ENCODE measurements at regions not wholly inside any gene's neighbourhood (a gene's known extent, or its start where the extent isn't known, plus 50 kb on each side); places are given as distances from the start of the nearest gene placed in this dataset.

DNA sequence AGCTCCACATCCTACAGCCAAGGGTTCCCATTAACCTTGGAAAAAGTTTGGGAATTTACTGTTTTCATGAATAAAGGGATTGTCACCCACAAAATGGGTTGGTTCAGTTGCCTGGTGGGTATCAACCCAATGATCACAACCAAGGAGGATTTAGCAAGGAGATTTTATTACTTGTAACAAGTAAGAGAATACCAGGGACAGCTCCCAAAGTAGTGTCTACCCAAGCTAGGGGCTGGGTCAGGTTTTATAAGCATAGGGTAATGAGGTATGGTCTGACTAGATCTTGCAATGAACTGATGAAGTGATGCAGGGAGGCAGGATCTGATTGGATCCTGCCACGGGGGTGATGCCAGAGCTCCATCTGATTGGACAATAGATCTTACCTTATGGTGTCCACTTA, 681.8 kb downstream of the SLC4A3 start:
- DNase-seq = no peak

DNA sequence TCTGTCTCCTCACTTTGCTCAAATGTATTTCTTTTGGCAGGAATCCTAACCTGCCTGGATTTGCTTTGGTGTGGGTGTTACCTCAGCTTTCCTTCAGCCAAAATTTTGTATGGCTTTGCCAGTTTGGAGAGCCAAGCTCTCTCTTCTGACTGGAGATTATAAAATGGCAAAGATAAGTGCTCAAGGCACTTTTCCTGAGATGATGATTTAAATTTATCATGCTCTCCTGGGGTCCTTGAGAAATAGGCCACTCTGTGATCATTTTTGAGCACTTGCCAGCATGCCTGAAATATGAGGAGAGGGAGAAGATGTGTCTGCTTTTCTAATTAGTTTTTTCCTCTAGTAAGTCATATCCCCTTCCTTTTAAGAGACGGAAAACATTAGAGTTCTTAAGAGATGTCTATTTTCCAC, 683.0 kb downstream of the SLC4A3 start:
- DNase-seq = peak in 1 of 2 experiments; percentile 23

DNA sequence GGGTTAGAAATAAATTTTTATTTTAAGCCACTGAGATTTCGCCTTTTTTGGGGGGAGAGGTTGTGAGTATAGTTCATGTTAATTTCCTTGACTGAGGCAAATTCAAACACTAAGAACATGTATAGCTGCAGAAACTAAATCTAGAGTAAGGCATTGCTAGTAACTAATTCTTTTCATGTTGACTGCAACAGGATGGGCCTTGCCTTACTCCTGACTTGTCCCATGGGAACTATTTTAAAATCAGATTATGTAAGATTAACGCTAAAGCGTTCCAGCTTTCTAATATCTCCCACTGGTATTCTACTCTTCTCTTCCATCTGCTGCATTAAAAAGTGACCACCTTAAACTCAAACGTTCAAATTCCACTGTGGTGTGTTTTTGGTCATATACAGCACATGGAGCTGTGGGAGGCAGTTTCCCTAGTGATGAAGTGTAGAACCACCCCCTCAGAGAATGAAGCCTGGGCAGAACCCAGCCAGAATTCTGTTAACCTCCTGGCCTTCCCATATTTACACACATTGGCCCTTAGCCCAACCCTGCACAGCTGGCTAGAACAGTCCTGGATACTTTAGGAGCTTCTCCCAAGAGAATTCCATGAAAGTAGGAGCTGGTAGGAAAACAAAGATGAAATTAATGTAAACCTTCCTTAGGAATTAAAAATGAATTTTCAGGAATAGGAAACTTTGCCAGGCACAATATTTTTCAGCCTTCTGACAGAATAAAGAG, 687.8 kb downstream of the SLC4A3 start:
- DNase-seq = peak in 1 of 2 experiments; percentile 5

DNA sequence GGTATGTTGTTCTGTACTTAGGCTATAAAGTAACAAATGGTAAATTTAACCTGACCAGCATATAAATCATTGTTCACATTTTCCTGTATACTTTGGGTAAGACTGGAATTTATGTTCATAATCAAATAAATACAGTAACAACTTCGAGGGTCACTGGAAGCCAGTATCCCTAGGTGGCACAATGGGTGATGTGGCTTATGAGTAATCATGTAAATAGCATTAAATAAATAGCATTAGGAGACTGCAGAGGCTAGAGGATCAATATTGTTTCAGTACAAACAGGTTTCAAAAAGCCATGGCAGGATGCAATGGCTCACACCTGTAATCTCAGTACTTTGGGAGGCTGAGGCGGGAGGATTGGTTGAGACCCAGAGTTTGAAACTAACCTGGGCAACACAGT, 690.6 kb downstream of the SLC4A3 start:
- DNase-seq = no peak

DNA sequence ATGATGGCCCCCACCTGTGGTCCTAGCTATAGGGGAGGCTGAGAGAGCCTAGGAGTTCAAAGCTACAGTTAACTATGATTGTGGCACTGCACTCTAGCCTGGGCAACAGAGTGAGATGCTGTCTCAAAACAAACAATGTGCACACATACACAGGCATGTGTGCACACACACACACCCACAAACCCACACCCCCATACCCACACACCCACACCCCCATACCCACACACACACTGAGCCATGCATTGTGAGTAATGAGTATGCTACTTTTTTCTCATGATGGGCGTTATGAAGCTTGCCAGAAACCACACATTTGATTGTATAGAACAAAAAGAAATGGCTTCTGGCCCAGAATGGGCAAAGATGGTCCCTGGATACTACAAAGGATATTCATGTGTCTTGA, 691.1 kb downstream of the SLC4A3 start:
- DNase-seq = no peak

DNA sequence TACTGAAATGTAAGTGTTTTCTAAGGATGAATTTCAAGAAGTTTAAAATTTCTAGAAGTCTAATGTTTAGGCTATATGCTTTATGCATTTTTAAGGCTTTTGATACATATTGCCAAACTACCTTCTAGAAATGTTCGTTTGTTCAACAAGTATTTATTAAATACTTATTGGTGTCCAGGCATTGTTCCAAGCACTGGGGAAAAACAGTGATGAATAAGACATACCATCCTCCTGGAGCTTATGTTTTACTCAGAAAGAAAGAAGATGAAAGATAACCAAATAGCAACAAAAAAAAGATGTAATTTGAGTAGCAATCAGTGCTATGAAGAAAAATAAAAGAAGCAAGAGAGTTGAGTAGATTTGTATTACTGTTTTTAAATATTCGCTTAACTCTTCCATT, 692.9 kb downstream of the SLC4A3 start:
- DNase-seq = no peak

DNA sequence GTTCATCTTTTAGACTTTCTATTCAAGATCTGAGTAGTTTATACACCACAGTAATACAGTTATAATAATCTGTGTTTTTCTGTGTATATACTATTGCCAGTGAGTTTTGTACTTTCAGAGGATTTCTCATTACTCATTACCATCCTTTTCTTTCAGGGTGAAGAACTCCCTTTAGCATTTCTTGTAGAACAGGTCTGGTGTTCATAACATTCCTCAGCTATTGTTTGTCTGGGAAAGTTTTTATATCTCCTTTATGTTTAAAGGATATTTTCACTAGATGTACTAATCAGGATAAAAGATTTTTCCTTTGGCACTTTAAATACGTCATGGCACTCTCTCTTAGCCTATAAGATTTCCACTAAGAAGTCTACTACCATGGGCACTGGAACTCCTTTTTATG, 705.5 kb downstream of the SLC4A3 start:
- DNase-seq = no peak

DNA sequence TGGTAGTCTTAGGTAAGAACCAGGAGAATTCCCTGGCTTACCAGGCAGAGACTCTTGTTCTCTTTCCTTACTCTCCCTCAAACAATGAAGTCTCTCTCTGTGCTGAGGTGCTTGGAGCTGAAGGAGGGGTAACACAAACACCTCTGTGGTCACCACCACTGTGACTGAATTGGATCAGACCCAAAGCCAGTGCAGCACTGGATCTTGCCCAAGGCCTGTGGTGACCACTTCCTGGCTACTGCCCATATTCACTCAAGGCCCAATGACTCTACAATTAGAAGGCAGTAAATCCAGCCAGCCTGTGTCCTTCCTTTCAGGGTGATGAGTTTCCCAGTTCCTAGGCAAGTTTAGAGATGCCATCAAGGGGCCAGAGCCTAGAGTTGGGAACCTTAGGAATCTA, 706.8 kb downstream of the SLC4A3 start:
- no peak for DNase-seq

DNA sequence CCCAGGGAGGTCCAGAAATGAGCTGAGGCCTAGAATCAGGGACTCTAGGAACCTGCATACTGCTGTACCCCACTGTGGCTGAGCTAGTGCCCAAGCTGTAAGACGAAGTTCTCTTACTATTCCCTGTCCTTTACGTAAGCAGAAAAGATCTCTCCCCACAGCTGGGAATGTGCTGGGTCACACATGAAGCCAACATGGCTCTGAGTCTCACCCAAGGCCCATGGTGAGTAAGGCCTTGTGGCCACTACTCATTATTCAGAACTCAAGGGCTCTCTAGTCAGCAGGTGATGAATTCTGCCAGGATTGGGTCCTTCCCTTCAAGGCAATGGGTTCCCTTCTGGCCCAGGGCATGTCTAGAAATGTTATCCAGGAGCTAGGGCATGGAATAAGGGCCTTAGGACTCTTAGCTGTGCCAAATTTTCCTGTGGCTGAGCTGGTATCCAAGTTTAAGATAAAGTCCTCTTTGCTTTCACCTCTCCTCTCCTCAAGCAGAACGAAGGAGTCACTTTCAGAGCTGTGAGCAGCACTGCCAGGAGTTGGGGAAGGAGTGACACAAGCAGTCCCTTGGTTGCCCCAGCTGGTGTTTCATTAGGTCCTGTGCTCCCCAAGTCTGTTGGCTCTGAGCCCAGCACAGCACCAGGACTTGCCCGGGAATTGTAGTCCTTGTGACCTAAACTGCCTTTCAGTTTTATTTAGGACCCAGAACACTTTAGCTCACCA, 707.6 kb downstream of the SLC4A3 start:
- no peak for DNase-seq

DNA sequence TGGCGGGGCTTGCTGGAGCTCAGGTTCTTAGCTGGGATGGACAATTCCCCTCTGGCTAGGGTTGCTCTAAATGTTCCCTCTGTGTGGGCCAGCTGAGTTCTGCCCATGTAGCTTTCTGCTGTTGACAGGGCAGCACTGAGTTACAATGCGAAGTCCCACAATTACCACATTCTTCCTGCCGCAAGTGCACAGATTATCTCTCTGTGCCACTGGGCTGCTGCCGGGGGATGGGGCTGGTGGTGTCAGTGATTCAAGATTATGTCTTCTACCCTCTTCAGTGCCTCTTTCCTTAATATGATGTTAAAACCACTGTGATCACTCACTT, 708.1 kb downstream of the SLC4A3 start:
- DNase-seq = no peak

DNA sequence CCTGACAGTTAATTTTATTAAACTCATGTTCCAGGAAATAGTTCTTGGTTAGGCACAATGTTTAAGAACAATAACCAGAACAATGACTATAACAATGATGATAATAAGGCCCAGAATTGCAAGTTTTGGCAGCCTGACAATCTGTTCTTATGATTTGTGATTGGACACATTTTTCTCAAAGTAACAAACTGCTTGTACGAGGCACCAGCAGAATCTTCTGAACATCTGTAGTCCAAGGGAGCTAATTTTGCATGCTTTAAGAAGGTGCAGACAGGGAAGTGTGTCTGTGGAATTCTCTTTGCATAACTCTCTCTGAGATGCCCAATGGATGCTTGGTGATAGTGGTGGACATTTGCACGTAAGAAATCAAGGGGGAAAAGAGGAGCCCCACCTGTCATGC, 709.3 kb downstream of the SLC4A3 start:
- no peak for DNase-seq

DNA sequence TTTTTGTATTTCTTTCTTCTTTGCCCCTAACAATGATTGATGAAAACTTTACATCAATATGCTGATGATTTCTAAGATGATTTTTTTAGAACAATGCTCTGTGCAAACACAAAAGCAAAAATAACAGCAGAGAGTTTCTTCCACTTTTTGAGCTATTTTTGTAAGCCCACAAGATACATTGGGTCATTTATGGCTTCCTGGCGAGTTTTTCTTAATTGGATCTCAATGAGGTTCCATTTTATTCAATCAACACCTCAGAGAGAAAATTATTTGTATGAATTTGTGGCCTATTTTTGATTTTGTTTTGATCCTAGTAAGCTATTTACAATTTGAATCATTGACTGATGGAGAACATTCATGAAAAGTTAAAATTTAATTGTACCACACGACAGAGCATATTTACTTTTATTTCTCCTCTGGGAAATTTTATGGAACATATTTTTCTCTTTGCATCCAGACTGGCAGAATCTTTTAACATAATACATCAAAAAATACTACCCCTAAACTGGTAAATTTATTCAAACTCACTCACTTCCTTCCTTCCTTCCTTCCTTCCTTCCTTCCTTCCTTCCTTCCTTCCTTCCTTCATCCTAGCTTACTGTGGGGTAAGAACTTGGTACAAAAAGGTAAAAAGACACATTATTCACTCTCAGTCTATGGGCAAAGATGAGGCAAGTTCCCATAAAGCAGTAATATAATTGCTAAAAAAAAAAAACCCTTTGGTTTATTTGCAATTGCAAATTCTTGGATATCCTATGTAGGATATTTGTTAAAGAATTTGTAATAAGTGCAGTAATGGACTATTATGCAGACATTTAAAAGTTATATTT, 710.4 kb downstream of the SLC4A3 start:
- no peak for DNase-seq

DNA sequence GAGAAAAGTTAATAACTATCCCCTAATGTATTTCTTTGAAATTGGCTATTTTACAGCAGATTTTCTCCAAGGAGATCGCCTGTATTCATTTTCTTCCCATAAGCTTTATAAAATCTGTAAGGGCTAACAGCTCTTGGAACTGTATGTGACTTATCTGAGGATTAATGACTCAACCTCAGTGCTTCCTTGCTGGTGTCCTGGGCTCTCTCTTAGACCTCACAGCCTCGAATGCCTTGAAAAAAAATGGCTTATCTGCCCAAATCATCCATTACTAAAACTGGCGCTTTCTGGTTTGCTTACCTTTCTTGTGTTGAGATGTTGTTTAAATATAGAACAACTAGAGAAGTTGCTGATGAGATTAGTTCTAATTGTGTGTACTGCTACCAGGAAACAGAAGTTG, 713.6 kb downstream of the SLC4A3 start:
- no peak for DNase-seq

DNA sequence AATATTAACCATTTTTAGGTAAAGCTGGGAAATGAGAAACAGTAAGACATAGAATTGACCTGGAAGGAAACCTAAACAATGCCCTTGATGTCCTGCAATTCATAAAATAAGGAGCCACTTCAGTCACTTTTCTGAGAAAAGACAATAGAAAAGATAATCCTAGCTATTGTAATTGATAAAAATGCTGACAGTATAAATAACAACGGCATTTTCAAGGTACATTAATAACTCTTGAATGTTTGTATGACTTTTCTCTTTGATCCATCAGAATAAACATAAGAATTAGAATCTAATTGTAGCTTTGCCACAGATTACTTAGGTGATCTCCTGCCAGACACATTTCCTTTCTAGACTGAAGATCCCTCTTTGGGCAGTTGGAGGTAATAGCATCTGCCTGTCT, 719.5 kb downstream of the SLC4A3 start:
- DNase-seq = no peak

DNA sequence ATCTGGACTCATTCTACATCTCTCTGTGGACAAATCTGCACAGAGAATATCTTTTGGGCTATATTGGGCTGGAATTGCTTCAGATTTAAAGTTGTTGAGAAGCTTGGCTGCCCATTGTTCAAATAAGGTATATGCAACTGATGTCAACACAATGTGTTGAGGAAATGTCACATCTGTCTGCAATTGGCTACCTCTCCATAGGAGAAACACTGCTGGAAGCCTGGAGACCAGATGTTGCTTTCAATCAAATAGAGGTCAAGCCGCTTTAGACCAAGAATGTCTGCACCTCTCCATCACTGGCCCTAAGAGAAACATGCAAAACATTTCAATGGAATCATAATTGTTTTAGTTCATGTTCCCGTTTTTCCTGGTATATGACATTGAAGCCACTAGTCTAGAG, 720.2 kb downstream of the SLC4A3 start:
- DNase-seq = no peak

DNA sequence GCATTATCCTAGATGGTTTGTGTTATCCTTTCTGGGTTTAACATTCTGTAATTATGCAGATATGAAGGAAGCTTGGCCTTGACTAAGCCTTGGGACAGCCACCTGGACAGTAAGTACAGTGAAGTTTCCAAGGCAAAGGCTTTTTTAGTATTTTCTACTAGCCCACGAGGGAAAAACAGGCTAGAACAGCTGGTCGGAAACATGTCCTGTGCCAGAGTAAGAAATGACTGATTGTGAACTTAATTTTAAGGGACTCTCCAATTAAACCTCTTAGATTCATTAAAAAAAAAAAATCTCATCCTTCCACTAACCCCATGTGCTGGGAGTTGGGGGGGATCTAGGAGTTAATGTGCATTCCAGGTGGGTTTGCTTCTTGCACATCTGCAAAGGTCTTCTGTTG, 720.8 kb downstream of the SLC4A3 start:
- no peak for DNase-seq

DNA sequence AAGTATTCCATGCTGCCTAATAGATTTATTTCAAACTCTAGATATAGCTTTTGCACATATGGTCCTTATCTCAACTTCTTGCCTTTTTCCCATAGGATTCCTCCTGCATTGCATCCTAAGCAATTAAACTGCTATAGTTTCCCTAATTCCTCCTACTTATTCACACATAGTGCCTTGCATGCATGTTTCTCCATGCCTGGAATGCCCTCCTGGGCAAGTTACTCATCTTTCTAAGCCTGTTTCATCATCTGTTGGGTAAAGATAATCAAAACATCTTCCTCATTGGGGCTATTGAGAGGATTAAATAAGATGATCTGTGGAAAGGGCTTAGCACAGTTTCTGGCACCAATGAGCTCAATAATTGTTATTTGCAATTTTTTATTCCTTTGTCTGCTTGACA, 726.5 kb downstream of the SLC4A3 start:
- DNase-seq = no peak

DNA sequence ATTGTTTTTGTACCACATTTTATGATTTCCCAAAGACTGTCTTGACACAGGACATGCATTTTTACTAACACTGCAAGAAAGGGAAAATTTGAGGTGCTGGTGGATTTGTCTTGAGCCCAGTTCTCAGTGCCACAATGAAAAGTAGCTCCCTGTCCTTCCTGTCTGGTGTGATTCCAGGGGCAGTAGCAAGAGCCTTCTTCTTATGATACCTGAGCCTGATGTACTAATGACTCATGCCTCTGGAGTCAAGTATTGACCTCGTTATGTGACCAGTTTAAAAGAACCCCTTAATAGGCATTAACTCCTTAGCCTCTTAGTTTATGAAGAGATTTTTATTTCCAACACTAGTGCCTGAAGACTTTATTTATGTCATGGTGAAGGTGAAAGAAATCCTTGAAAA, 728.6 kb downstream of the SLC4A3 start:
- DNase-seq = no peak

DNA sequence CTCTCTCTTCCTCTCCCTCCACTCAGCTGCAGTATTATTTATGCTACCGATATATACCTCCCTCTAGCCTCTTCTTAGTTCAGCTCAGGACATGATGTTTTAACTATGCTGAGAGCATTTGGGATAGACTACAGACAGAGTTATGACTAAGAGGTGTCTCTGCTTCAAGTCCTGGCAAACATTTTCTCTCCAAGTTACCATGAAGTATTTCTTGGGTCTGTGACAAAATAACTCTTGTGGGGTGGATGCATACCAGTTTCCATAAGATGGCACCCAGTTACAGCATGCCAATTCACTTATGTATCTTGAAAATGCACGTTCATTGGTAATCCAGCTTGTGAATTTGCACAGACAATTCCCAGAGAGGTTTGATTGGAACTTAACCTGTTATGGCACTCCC, 737.6 kb downstream of the SLC4A3 start:
- no peak for DNase-seq

DNA sequence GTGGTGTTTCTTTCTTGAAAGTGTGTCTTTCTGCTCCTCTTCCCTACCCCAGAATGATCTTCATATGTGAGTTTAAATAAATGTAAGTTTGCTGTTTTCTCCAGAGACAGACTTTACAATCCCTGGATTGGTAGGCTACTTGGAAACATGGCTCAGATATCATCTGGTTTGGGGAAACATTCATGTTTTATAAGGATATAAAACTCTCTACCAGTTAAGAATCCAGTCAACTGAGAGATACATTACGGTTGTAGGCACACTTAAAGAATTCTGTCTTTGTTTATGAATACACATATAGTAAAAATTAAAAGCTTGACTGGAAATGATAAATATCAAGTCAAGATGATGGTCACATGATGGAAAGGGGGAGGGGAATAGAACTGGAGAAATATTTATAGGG, 739.3 kb downstream of the SLC4A3 start:
- no peak for DNase-seq

DNA sequence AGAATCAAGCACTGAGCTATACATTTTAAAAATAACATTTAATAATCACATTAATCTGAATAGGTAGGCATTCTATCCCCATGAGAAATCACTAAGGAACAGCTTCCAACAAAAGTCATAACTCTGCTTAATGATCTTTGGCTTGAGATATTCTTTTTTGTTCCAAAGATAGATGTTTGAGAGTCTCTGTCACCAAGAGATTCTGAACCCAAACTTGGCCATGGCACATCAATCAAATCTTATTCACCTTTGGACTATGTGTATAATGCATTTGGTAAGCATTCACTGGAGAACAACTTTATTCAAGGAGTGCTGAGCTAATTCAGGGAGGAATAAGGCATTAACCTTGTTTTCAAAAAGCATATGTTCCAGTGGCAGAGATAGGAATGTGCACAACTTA, 743.3 kb downstream of the SLC4A3 start:
- DNase-seq = no peak

DNA sequence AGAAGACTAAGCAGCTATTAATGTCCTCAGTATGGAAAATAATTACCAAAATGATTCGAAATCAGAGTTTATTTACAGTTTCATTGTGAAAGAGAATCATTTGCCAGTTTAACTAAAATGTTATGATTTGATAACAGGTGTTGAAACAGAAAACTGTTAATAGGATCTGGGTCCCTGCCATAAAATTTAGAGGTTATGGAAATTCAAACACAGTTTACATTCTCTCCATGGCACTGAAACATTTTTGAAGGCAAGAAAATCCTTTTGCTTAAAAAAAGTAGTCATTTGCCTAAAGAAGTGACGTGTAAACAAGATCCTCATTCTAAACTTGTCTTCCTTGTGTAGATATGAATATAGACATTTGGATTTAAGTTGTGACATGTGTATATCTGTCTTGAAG, 743.8 kb downstream of the SLC4A3 start:
- DNase-seq = no peak

DNA sequence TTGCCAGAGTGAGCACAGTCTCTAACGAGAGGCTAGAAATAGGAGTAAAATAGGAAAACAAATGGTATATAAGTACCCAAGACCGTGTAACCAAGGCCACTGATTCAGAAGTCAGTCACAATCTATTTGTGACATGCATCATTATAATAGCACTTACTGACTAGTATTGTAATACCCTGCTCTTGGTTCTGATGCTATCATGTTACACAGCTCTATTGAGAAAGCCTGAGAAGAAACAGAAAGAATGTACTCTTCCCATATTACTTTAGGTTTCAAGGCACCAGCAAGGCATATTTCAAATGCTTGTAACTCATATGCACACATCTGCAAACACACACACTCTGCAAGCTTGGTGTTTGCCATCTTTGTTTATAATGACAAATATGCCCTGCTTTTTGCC, 746.4 kb downstream of the SLC4A3 start:
- DNase-seq = no peak

DNA sequence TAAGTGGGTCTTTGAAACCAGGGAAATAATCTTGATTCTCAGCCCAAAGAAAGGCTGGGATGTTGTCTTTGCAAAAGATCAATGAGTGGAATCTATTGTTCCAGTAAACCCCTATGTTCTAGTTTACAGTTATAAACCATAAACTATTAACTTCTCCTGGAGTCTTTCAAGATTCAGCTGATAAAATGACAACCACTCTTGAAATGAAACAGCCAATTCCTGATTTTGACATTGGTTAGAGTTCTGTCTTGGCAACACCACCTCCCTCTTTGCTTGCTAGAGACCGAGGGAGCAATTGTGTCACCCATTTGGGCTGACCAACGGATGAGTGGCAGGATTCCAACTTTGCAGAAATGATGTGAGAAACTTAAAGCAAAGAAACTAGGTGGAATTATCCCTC, 746.9 kb downstream of the SLC4A3 start:
- no peak for DNase-seq

Measured in NCI-H446 (cell line).